ENCODE measurements at regions not wholly inside any gene's neighbourhood (a gene's known extent, or its start where the extent isn't known, plus 50 kb on each side); places are given as distances from the start of the nearest gene placed in this dataset.
A peak's percentile ranks its signal among the peaks of the same experiment; 100 is the strongest.

DNA sequence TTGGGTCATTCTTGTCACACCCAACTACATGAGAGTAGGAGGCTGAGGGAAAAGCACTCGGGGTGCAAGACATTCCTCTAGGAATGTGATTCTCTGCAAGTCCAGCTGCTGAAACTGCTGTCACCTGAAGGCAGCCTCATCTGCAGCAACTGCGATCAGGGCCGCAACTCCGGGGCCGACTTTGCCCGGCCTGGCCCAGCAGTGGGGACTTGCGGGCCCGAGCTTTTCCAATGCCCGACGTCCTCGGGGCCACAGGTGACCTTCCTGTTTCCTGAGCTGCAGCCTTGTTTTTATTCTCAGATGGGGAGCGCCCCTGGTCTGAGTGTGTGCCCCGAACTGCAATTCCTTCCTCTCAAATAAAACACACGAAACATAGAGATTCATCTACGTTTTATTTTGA lies 104.7 kb upstream of the NKX1-1 start:
- DNase-seq (ENCODE audit: low spot score) (no peak), ATAC-seq (ENCODE audit: low FRiP score) (no peak)
- TF ChIP-seq, protein P1, sequence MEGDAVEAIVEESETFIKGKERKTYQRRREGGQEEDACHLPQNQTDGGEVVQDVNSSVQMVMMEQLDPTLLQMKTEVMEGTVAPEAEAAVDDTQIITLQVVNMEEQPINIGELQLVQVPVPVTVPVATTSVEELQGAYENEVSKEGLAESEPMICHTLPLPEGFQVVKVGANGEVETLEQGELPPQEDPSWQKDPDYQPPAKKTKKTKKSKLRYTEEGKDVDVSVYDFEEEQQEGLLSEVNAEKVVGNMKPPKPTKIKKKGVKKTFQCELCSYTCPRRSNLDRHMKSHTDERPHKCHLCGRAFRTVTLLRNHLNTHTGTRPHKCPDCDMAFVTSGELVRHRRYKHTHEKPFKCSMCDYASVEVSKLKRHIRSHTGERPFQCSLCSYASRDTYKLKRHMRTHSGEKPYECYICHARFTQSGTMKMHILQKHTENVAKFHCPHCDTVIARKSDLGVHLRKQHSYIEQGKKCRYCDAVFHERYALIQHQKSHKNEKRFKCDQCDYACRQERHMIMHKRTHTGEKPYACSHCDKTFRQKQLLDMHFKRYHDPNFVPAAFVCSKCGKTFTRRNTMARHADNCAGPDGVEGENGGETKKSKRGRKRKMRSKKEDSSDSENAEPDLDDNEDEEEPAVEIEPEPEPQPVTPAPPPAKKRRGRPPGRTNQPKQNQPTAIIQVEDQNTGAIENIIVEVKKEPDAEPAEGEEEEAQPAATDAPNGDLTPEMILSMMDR (IDR thresholded peaks at IDR 0.05): no peak

DNA sequence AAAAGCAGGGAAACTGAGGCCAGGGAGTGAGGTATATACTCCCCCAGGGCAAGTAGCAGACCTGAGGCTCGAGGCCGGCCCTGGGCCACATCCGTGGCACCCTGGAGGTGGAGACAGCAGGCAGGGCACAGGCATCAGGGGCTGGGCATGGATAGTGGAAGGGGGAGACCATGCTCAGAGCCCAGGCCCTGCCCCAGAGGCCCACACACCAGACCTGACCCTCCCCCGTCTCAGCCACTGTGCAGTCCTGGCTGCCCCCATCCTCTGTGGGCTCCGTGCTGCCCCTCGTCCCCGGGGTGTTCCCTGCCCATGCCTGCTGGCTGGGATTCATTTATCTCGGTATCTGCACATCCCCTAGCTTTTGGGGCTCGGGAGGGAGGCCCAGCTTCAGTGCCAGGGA lies 103.1 kb upstream of the NKX1-1 start:
- DNase-seq (ENCODE audit: low spot score) (no peak), ATAC-seq (ENCODE audit: low FRiP score) (no peak)
- TF ChIP-seq, protein P1 (IDR thresholded peaks at IDR 0.05): no peak

DNA sequence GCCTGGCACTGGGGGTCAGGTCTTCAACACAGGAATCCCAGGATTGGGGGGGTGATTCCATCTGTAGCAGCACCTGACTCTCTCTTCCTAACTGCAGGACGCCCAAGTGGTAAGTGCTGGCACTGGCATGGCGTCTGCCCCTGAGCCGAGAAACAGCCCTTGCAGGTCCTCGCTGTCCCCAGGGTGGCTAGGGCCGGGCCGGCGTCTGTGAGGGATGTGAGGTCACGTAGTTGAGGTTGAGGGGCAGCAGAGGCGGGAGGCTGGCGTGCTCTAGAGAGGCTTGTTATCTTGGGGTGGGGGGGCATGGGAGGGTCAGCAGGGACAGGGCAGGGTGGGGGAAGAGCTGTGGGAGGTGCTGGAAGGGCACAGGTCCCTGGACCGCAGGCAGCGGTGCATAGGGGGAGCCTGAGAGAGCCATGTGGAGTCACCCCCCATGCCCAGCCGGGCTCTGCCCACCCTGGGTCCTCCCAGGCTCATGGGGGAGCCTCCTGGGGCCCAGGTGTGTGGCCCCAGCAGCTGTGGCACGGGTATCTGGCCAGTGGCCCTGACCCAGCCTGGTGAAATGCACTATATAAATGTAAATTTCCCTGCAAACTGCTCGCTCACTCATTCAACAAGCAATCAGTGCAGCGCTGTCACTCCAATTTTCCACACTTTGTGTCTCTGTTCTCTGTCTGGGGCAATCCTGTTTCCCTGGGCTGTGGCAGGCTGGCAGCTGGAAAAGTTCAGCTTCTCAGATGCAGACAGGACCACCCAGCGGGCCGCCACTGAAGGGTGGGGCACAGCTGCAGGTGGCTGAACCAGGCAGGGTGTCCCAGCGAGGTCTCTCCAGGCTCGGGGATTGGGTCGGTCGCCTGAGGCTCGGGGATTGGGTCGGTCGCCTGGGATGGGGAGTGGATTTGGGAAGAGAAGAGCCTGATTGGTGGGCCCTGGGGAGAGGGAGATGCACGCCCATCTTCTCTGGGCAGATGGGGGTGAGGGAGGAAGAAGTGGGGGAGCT lies 102.2 kb upstream of the NKX1-1 start:
- no peak for ATAC-seq (ENCODE audit: low FRiP score)
- DNase-seq (ENCODE audit: low spot score): no peak
- TF ChIP-seq, protein P1 (IDR thresholded peaks at IDR 0.05): no peak

DNA sequence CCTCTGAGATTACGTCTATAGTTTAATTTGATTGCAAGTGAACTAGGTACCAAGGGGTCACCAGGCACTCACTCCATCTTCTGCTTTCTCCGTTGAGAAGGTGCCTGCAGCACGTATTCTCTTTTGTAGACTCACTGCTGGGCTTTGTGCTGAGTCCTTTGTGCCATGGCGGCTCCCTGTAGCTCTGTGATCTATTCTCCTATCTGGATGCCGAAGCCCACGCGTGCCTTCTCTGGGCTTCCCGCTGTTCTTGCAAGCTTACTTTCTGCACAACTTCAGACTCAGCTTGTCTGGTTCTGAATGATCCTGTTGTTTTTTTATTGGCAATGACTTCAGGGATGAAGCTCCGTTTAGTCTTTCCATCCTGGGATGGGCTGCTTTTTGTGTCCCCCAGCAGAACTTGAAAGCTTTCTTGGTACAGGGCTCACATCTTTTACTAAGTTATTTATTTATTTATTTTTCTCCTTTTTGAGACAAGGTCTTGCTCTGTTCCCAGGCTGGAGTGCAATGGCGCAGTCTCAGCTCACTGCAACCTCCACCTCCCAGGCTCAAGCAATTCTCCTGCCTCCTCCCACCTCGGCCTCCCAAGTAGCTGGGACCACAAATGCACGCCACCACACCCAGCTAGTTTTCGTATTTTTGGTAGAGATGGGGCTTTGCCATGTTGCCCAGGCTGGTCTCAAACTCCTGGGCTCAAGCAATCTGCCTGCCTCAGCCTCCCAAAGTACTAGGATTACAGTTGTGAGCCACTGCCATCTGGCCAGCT lies 100.9 kb upstream of the NKX1-1 start:
- ATAC-seq (ENCODE audit: low FRiP score) (no peak), DNase-seq (ENCODE audit: low spot score) (peak; percentile 18)
- TF ChIP-seq, protein P1 (IDR thresholded peaks at IDR 0.05): no peak

DNA sequence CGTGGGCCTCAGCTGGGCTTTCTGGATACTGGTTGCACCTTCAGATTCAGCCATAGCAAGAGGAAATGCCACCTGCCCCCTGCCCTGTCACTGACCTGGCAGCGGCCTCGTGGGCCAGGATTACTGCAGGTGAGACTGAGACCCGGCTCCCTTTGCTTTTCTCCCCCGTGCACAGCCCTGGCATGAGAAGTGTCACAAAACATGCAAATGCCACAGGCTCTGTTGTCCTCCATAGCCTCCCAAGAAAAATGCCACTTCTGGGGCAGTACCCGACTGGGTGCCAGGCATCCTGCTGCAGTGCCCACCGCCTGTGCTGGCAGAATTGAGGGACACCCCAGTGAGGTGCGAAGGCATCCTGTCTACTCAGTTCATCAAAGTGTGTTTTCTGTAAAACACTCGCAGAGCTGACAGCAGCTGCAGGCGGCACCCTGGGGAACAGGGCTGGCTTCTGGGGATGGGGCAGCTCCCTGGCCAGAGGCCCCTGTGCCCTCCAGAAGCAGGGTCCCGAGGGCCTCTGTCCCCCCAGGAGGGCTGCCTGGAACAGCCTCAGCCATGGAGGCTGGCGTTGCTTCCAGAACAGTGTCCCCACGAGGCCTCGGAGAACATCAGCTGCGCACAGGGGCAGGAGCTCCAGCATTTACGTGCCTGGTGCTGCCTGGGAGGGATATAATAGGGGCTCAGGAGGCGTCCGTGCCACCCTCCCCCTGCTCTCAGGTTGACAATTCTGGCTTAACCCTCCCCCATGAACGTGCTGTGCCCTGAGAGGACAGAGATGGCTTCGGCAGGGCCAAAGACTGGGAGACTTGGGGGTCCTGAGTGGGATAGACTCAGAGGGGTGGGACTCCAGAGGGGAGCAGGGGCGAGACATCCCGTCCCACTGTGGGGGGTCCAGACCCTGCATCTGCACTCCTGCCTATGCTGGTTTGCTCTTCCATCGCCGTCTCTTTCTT lies 99.5 kb upstream of the NKX1-1 start:
- TF ChIP-seq, protein P1 (IDR thresholded peaks at IDR 0.05): no peak
- ATAC-seq (ENCODE audit: low FRiP score): no peak
- peak; percentile 16 for DNase-seq (ENCODE audit: low spot score)
